GM12878 (cell line): ENCODE measurements at regions not wholly inside any gene's neighbourhood (a gene's known extent, or its start where the extent isn't known, plus 50 kb on each side); places are given as distances from the start of the nearest gene placed in this dataset.

ENCODE experiments used
- ATAC-seq: fragments of 200-7000 bp; cut with Tn5 transposase; 3 replicates; pipeline ENCODE4 v1.9.1; 2020; ENCODE audit warnings: mild to moderate bottlenecking, moderate library complexity
- BruUV-seq: library from RNA; stranded (reverse); fragments of 400-500 nt; replicated peaks from 2 replicates; lab custom pipeline; 2021; lab: Mats Ljungman, UMichigan
- CTCF ChIA-PET: fragments of 300-600 bp; sonication (Branson Sonifier 250); formaldehyde crosslinking; extraction: SDS; loops from one replicate; lab custom pipeline; 2021; ENCODE audit warnings: inconsistent platforms; lab: Yijun Ruan, JAX
- POLR2A ChIA-PET: fragments of 350-600 bp; formaldehyde crosslinking; extraction: SDS; loops from one replicate; lab custom pipeline; 2021; ENCODE audit warnings: inconsistent platforms; lab: Charles Lee
- RAD21 ChIA-PET: fragments of 300-600 bp; sonication (Branson Sonifier 250); formaldehyde crosslinking; loops from one replicate; lab custom pipeline; 2023; ENCODE audit warnings: antibody characterized with exemption; ENCODE audit not compliant: unreplicated experiment; lab: Charles Lee
- SMC1A ChIA-PET: fragments of 300-600 bp; sonication (Branson Sonifier 250); formaldehyde crosslinking; loops from one replicate; lab custom pipeline; 2023; ENCODE audit not compliant: unreplicated experiment, uncharacterized antibody; lab: Charles Lee
- DNase-seq: peaks from one replicate; pipeline ENCODE4 v3.0.0-alpha.2; 2011; ENCODE audit warnings: low read depth, low spot score
- FAIRE-seq: peaks from 3 replicates; lab custom pipeline; 2011; peaks lifted over from hg19 to GRCh38; lab: Jason Lieb, UNC
- H2AFZ ChIP-seq: 2 replicates; pipeline ENCODE4 v1.6.0; 2011; ENCODE audit warnings: low read depth, low read length, control low read depth; ENCODE audit not compliant: control insufficient read depth
- H3K27ac ChIP-seq: 2 replicates; pipeline ENCODE4 v1.5.1; 2011; ENCODE audit warnings: control low read depth; ENCODE audit not compliant: control insufficient read depth, insufficient read depth
- H3K27me3 ChIP-seq, 2 experiments: replicated peaks in 1 of 2; 2 replicates each; pipeline versions ENCODE4 v1.6.0 to v1.6.1; 2011; ENCODE audit warnings: low read length in 1 of 2; ENCODE audit not compliant: control insufficient read depth in 2 of 2, insufficient read depth in 2 of 2
- H3K36me3 ChIP-seq, 2 experiments: 2 replicates each; pipeline ENCODE4 v1.5.1; 2011; ENCODE audit warnings: low read length in 1 of 2; ENCODE audit not compliant: control insufficient read depth in 2 of 2, insufficient read depth in 2 of 2
- H3K4me1 ChIP-seq: 2 replicates; pipeline ENCODE4 v1.6.1; 2011; ENCODE audit warnings: mild to moderate bottlenecking, low read length, moderate library complexity, mixed read lengths; ENCODE audit not compliant: control insufficient read depth, insufficient read depth
- H3K4me2 ChIP-seq: 2 replicates; pipeline ENCODE4 v1.6.0; 2011; ENCODE audit warnings: control low read depth; ENCODE audit not compliant: control insufficient read depth, insufficient read depth
- H3K4me3 ChIP-seq: fragments of 200-600 bp; sonication (generic); 2 replicates; pipeline ENCODE4 v1.5.1; 2016
- H3K79me2 ChIP-seq: 2 replicates; pipeline ENCODE4 v1.6.0; 2011; ENCODE audit warnings: low read length; ENCODE audit not compliant: control insufficient read depth, insufficient read depth
- H3K9ac ChIP-seq: 2 replicates; pipeline ENCODE4 v1.8.0; 2011; ENCODE audit warnings: low read length, control low read depth, mixed read lengths; ENCODE audit not compliant: control insufficient read depth, insufficient read depth
- H3K9me3 ChIP-seq: replicated peaks from 3 replicates; pipeline ENCODE4 v1.5.1; 2011; ENCODE audit warnings: mild to moderate bottlenecking, low read length; ENCODE audit not compliant: control insufficient read depth, insufficient read depth
- H4K20me1 ChIP-seq: 2 replicates; pipeline ENCODE4 v1.6.0; 2011; ENCODE audit not compliant: control insufficient read depth, insufficient read depth
- SRF ChIP-seq, 2 experiments: IDR thresholded peaks; 2 replicates each; pipeline ENCODE4 v1.6.1; 2011; ENCODE audit warnings: low read depth in 2 of 2, low read length in 2 of 2, mild to moderate bottlenecking in 1 of 2, moderate library complexity in 1 of 2
- YY1 ChIP-seq: IDR thresholded peaks from 2 replicates; pipeline ENCODE4 v1.6.1; 2011; ENCODE audit warnings: low read depth, mild to moderate bottlenecking, low read length
- ZBTB33 ChIP-seq: fragments of 450-650 bp; IDR thresholded peaks from 2 replicates; pipeline ENCODE4 v1.6.1; 2017; ENCODE audit warnings: mild to moderate bottlenecking
- ZNF274 ChIP-seq: IDR thresholded peaks from one replicate; pipeline ENCODE4 v1.8.0; 2011; ENCODE audit not compliant: insufficient read length, insufficient read depth
- ZNF384 ChIP-seq: IDR thresholded peaks from 2 replicates; pipeline ENCODE4 v1.6.1; 2012; ENCODE audit warnings: low read depth, mild to moderate bottlenecking, low read length, improper control_type of control experiment, borderline replicate concordance
- WGBS: methylation state at CpG from one replicate; pipeline ENCODE4 v1.1.6; 2016; ENCODE audit warnings: low lambda C conversion rate; ENCODE audit not compliant: insufficient replicate concordance, insufficient coverage; ENCODE audit errors: missing lambda C conversion rate; 5-methylcytosine and 5-hydroxymethylcytosine counted together
- in situ Hi-C: fragments of 300-500 bp; cut with MboI; formaldehyde crosslinking; loops from 9 replicates; pipeline ENCODE4 v1.14.3; 2018; ENCODE audit warnings: mixed read lengths
- intact Hi-C: fragments of 100-400 bp; cut with micrococcal nuclease; formaldehyde crosslinking; loops from one replicate; pipeline ENCODE4 v1.14.2; 2022; ENCODE audit not compliant: unreplicated experiment
- TF ChIP-seq, protein P1 (sequence below), 3 experiments: IDR thresholded peaks in 2 of 3; conservative IDR thresholded peaks in 1 of 3; 2 replicates each; pipeline ENCODE4 v1.5.1; 2011; ENCODE audit warnings: low read depth in 3 of 3, low read length in 3 of 3, mild to moderate bottlenecking in 3 of 3, control low read depth in 2 of 3, moderate library complexity in 2 of 3, inconsistent platforms in 1 of 3, mixed read lengths in 1 of 3; ENCODE audit not compliant: control insufficient read depth in 2 of 3, insufficient read depth in 1 of 3; ENCODE audit errors: extremely low read depth in 1 of 3

- Histone ChIP-seq H2AFZ (no peak overlapping the region), H3K4me3 (no peak overlapping the region), H3K9ac (no peak overlapping the region), H3K4me1 (no peaks in the 10 kb centered on the region), H3K36me3 (no peaks in the 10 kb centered on the region), H3K79me2 (no peaks in the 10 kb centered on the region), H3K4me2 (no peak overlapping the region), H3K27ac (no peak overlapping the region), H3K27me3 (no peaks in the 10 kb centered on the region), H3K9me3 (no peaks in the 10 kb centered on the region), H4K20me1 (no peaks in the 10 kb centered on the region)
- in situ Hi-C loops, result no loop called here
- no peak for TF ChIP-seq YY1
- no peak for TF ChIP-seq ZNF384
- no peak for TF ChIP-seq ZNF274
- TF ChIP-seq, protein P1, sequence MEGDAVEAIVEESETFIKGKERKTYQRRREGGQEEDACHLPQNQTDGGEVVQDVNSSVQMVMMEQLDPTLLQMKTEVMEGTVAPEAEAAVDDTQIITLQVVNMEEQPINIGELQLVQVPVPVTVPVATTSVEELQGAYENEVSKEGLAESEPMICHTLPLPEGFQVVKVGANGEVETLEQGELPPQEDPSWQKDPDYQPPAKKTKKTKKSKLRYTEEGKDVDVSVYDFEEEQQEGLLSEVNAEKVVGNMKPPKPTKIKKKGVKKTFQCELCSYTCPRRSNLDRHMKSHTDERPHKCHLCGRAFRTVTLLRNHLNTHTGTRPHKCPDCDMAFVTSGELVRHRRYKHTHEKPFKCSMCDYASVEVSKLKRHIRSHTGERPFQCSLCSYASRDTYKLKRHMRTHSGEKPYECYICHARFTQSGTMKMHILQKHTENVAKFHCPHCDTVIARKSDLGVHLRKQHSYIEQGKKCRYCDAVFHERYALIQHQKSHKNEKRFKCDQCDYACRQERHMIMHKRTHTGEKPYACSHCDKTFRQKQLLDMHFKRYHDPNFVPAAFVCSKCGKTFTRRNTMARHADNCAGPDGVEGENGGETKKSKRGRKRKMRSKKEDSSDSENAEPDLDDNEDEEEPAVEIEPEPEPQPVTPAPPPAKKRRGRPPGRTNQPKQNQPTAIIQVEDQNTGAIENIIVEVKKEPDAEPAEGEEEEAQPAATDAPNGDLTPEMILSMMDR (IDR thresholded peaks at IDR 0.05 in 2 of 3, conservative IDR thresholded peaks at IDR 0.05 in 1 of 3; ENCODE audit: control insufficient read depth in 2 of 3, extremely low read depth in 1 of 3, insufficient read depth in 1 of 3, low read depth in 3 of 3, low read length in 3 of 3), result no peak
- TF ChIP-seq SRF (IDR thresholded peaks at IDR 0.05; ENCODE audit: low read depth in 2 of 2, low read length in 2 of 2), result no peak
- no peak for TF ChIP-seq ZBTB33
- CTCF ChIA-PET, result interaction anchor here (1.7 kb wide), 1 partner anchor 13 kb away, joined by 3 read pairs; no protein-coding TSS in a partner anchor
- POLR2A ChIA-PET, result no interaction called here
- no peak for FAIRE-seq
- SMC1A ChIA-PET, result no interaction called here
- ATAC-seq, result no peak
- no peak for DNase-seq
- no TSS peak for BruUV-seq
- RAD21 ChIA-PET, result no interaction called here
- WGBS, result 82% methylated on average over 4 of the region's 4 CpGs
- intact Hi-C loops, result no loop called here
These were observed 70.8 kb downstream of the DUSP6 start for GRCh38 chr12:89281539-89281867.
